Activated B cell treated with CpG ODN at 0.5 μM for 24 hours (primary cell): ENCODE measurements at regions not wholly inside any gene's neighbourhood (a gene's known extent, or its start where the extent isn't known, plus 50 kb on each side); places are given as distances from the start of the nearest gene placed in this dataset.
"Not testable (repeated sequence)": the region's sequence is repeated elsewhere in the genome, so short reads cannot be mapped to it uniquely, and the experiment has no call there.

ENCODE experiments used
- ATAC-seq: fragments of 200-7000 bp; cut with Tn5 transposase; one replicate; pipeline ENCODE4 v1.10.0; 2021; ENCODE audit warnings: low read depth, mild to moderate bottlenecking, moderate library complexity
- CTCF ChIA-PET: fragments of 350-600 bp; sonication (Branson Sonifier 250); formaldehyde crosslinking; loops from one replicate; lab custom pipeline; 2021; ENCODE audit warnings: antibody characterized with exemption; lab: Charles Lee
- POLR2A ChIA-PET: fragments of 350-600 bp; sonication (Branson Sonifier 250); formaldehyde crosslinking; loops from one replicate; lab custom pipeline; 2021; ENCODE audit warnings: antibody characterized with exemption; lab: Charles Lee
- DNase-seq: peaks from one replicate; pipeline ENCODE4 v3.0.0; 2022
- H3K27ac Mint-ChIP-seq: one replicate; pipeline ENCODE4 v1.8.0; 2020; ENCODE audit warnings: mixed read lengths
- H3K27me3 Mint-ChIP-seq: one replicate; pipeline ENCODE4 v1.8.0; 2021; ENCODE audit warnings: mixed read lengths
- H3K36me3 Mint-ChIP-seq: one replicate; pipeline ENCODE4 v1.8.0; 2021; ENCODE audit warnings: low read depth, mixed read lengths
- H3K4me1 Mint-ChIP-seq: one replicate; pipeline ENCODE4 v1.8.0; 2021; ENCODE audit warnings: mixed read lengths
- H3K4me3 Mint-ChIP-seq: one replicate; pipeline ENCODE4 v1.8.0; 2020; ENCODE audit warnings: mild to moderate bottlenecking, mixed read lengths
- H3K9me3 Mint-ChIP-seq: one replicate; pipeline ENCODE4 v1.8.0; 2020; ENCODE audit warnings: mixed read lengths
- CTCF ChIP-seq: fragments of 200-600 bp; IDR thresholded peaks from one replicate; pipeline ENCODE4 v1.8.0; 2022; ENCODE audit warnings: antibody characterized with exemption, mild to moderate bottlenecking
- intact Hi-C: fragments of 100-400 bp; cut with micrococcal nuclease; formaldehyde crosslinking; loops from one replicate; pipeline ENCODE4 v1.15.1; 2024

GRCh38 chr11:81303038-81303664 is 1430.5 kb downstream of the FAM181B start:
- CTCF ChIA-PET = no interaction called here
- no peak overlapping the region for H3K27ac Mint-ChIP-seq
- TF ChIP-seq CTCF = no peak
- H3K4me3 Mint-ChIP-seq = no peak overlapping the region
- peaks cover 2% of the 10 kb centered on the region for H3K9me3 Mint-ChIP-seq
- no peaks in the 10 kb centered on the region for H3K27me3 Mint-ChIP-seq
- no peaks in the 10 kb centered on the region for H3K4me1 Mint-ChIP-seq
- ATAC-seq (no peak), DNase-seq (no peak)
- intact Hi-C loops = no loop called here
- POLR2A ChIA-PET = no interaction called here
- no peaks in the 10 kb centered on the region for H3K36me3 Mint-ChIP-seq

- no peak overlapping the region for H3K4me3 Mint-ChIP-seq
- H3K27ac Mint-ChIP-seq = no peak overlapping the region
- H3K27me3 Mint-ChIP-seq = no peaks in the 10 kb centered on the region
- intact Hi-C loops = no loop called here
- H3K9me3 Mint-ChIP-seq = peaks cover 2% of the 10 kb centered on the region
- no peaks in the 10 kb centered on the region for H3K4me1 Mint-ChIP-seq
- no peaks in the 10 kb centered on the region for H3K36me3 Mint-ChIP-seq
- ChIA-PET CTCF (no interaction called here), POLR2A (no interaction called here)
- DNase-seq (no peak), ATAC-seq (no peak)
- no peak for TF ChIP-seq CTCF
These were observed 1432.4 kb downstream of the FAM181B start for GRCh38 chr11:81301166-81301830.

- POLR2A ChIA-PET = no interaction called here
- H3K27me3 Mint-ChIP-seq = no peaks in the 10 kb centered on the region
These were observed 1446.7 kb downstream of the FAM181B start for GRCh38 chr11:81286959-81287358.

GRCh38 chr11:81286550-81286949 is 1447.1 kb downstream of the FAM181B start:
- POLR2A ChIA-PET = no interaction called here
- no peaks in the 10 kb centered on the region for H3K4me1 Mint-ChIP-seq
- DNase-seq (no peak), ATAC-seq (no peak)
- TF ChIP-seq CTCF = no peak
- no peak overlapping the region for H3K27ac Mint-ChIP-seq
- H3K27me3 Mint-ChIP-seq = no peaks in the 10 kb centered on the region
- H3K4me3 Mint-ChIP-seq = no peak overlapping the region
- H3K36me3 Mint-ChIP-seq = no peaks in the 10 kb centered on the region
- CTCF ChIA-PET = no interaction called here
- intact Hi-C loops = no loop called here
- peaks cover 7% of the 10 kb centered on the region for H3K9me3 Mint-ChIP-seq

More at GRCh38 chr11:81286959-81287358, 1446.7 kb downstream of the FAM181B start:
- peaks cover 7% of the 10 kb centered on the region for H3K9me3 Mint-ChIP-seq
- H3K4me3 Mint-ChIP-seq = no peak overlapping the region
- intact Hi-C loops = no loop called here
- no peak overlapping the region for H3K27ac Mint-ChIP-seq
- no peak for TF ChIP-seq CTCF
- DNase-seq = no peak
- no peaks in the 10 kb centered on the region for H3K4me1 Mint-ChIP-seq
- CTCF ChIA-PET = no interaction called here
- ATAC-seq = no peak
- H3K36me3 Mint-ChIP-seq = no peaks in the 10 kb centered on the region

- CTCF ChIA-PET, ATAC-seq, POLR2A ChIA-PET, intact Hi-C loops, H3K9me3 Mint-ChIP-seq, H3K4me3 Mint-ChIP-seq, H3K27ac Mint-ChIP-seq, H3K4me1 Mint-ChIP-seq, DNase-seq, H3K36me3 Mint-ChIP-seq, H3K27me3 Mint-ChIP-seq: not testable (repeated sequence)
These were observed 1453.4 kb downstream of the FAM181B start for GRCh38 chr11:81280228-81280627.
